ENCODE measurements at regions not wholly inside any gene's neighbourhood (a gene's known extent, or its start where the extent isn't known, plus 50 kb on each side); places are given as distances from the start of the nearest gene placed in this dataset.

DNA sequence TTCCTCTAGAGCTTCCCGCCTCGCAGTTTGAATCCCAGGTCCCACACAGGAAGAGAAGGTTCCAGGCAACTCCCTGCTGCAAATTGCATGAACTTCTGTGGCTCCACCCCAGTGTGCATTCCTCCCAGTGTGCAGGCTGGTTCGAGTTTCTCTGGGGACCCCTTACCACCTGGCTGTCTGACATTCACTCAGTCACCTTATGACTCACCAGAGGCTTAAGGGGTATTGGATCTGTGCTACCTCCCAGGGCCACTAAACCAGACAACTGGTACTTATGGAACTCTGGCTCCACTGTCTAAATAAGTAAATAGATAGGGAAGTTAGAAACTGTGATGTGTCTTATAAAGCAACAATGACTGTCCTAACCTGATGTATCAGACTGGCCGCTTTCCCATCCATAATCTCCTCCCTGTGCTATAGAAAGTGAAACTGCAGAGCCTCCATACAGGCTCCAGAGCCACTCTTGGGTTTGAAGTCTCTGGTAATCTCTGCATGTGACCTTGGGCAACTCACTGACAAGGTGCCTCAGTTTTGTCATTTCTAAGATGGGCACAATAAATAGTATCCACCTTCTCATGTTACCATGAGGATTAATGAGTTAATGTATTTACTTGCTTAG lies 720.6 kb downstream of the SEMA5A start:
- Histone ChIP-seq H3K27me3 (no peaks in the 10 kb centered on the region), H3K9me3 (no peaks in the 10 kb centered on the region), H3K36me3 (no peaks in the 10 kb centered on the region), H3K4me3 (no peak overlapping the region), H3K27ac (no peak overlapping the region), H3K4me1 (peaks cover 0 to 17% (median 8%) of the 10 kb centered on the region in 4 donors)
- 78 to 82% methylated on average over 4 of the region's 4 CpGs for WGBS, 2 donors
- TF ChIP-seq EP300 (IDR thresholded peaks at IDR 0.05) (no peak), POLR2A (IDR thresholded peaks at IDR 0.05) (no peak), POLR2AphosphoS5 (IDR thresholded peaks at IDR 0.05) (no peak)
- TF ChIP-seq, protein P1, sequence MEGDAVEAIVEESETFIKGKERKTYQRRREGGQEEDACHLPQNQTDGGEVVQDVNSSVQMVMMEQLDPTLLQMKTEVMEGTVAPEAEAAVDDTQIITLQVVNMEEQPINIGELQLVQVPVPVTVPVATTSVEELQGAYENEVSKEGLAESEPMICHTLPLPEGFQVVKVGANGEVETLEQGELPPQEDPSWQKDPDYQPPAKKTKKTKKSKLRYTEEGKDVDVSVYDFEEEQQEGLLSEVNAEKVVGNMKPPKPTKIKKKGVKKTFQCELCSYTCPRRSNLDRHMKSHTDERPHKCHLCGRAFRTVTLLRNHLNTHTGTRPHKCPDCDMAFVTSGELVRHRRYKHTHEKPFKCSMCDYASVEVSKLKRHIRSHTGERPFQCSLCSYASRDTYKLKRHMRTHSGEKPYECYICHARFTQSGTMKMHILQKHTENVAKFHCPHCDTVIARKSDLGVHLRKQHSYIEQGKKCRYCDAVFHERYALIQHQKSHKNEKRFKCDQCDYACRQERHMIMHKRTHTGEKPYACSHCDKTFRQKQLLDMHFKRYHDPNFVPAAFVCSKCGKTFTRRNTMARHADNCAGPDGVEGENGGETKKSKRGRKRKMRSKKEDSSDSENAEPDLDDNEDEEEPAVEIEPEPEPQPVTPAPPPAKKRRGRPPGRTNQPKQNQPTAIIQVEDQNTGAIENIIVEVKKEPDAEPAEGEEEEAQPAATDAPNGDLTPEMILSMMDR (IDR thresholded peaks at IDR 0.05): no peak
- intact Hi-C loops (cut with DNase I): no loop called here
- DNase-seq: no peak

DNA sequence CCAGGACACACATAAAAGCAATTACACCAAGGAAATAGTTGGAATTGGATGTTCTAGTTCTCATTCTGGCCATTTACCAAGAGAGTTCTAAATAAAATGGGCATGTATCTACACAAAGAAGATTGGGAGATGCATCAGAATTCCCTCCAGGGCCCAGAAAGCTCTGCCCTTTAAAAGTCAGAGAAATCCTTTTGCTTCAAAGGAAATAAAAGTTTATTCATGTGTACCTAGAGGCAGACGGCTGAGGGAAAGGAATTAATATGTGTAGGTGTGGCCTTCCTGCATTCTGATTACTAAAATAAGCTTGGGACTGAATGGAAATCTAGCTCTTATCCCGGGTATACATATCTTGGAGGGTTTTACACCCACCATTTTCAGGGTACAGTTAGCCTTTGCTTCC lies 719.4 kb downstream of the SEMA5A start:
- intact Hi-C loops (cut with DNase I): no loop called here
- no peak for DNase-seq
- no peak overlapping the region for H3K27ac ChIP-seq
- WGBS, 2 donors: 11 to 50% methylated on average over 2 of the region's 2 CpGs
- H3K36me3 ChIP-seq: no peaks in the 10 kb centered on the region
- peaks cover 0 to 17% (median 8%) of the 10 kb centered on the region in 4 donors for H3K4me1 ChIP-seq
- H3K4me3 ChIP-seq: no peak overlapping the region
- H3K9me3 ChIP-seq: no peaks in the 10 kb centered on the region
- no peaks in the 10 kb centered on the region for H3K27me3 ChIP-seq
- TF ChIP-seq POLR2A (IDR thresholded peaks at IDR 0.05): no peak
- TF ChIP-seq, protein P1 (IDR thresholded peaks at IDR 0.05): no peak
- TF ChIP-seq POLR2AphosphoS5 (IDR thresholded peaks at IDR 0.05): no peak
- TF ChIP-seq EP300 (IDR thresholded peaks at IDR 0.05): no peak

DNA sequence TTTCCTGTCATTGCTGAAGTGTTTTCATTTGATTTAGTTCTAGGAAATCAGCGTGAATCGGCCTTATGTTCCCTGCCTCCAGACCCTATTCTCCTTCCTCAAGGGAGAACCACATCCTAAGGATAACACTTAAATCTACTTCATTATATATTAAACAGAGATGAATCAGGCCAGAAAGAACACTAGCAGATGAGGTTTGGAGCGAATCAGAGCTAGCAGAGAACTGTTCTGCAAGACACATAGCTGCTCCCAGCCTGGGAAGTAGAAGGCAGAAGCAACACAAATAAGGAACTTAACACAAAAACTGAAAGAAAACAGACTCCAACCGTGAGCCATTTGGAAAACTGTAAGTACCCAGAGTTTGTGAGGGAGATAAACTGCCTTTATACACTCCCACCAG lies 718.2 kb downstream of the SEMA5A start:
- Histone ChIP-seq H3K27ac (no peak overlapping the region), H3K27me3 (no peaks in the 10 kb centered on the region), H3K4me1 (peaks cover 0 to 17% (median 8%) of the 10 kb centered on the region in 4 donors), H3K4me3 (no peak overlapping the region), H3K9me3 (no peaks in the 10 kb centered on the region), H3K36me3 (no peaks in the 10 kb centered on the region)
- DNase-seq: no peak
- TF ChIP-seq EP300 (IDR thresholded peaks at IDR 0.05): no peak
- TF ChIP-seq, protein P1 (IDR thresholded peaks at IDR 0.05): no peak
- no peak for TF ChIP-seq POLR2AphosphoS5 (IDR thresholded peaks at IDR 0.05)
- intact Hi-C loops (cut with DNase I): no loop called here
- WGBS, 2 donors: 60 to 69% methylated on average over 4 of the region's 4 CpGs

DNA sequence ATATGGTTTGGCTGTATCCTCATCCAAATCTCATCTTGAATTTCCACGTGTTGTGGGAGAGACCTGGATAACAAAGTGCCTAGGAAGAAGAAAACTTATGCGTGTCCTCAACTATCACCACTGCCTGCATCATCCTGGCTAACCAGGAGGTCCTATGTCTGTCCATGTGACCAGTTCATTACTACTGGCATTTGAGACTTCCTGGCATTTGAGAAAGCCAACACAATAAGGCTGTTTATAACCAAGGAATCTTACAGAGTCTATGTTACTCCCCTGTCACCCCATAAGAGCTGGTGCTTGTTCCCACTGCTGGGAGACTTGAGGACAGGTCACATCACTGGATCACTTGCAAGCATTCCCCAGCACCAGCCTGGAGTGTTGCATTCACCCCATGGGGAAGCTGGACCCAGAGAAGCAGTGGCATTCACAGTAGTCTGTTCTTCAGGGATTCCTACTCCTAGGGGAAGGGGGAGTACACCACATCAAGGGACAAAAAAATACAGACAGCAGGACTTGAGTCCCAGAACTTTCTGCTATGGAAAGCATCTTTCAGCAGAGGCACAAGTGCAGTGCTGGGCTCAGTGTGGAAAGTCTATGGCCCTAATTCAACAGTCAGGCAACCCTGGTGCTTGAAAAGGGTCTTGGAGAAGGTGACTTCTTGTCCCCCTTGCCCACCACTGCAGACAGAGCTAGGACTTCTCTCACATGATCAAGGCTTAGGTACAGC lies 717.1 kb downstream of the SEMA5A start:
- 90 to 93% methylated on average over 2 of the region's 2 CpGs for whole genome bisulfite sequencing, 2 donors
- no peaks in the 10 kb centered on the region for H3K9me3 ChIP-seq
- peaks cover 0 to 17% (median 8%) of the 10 kb centered on the region in 4 donors for H3K4me1 ChIP-seq
- intact Hi-C loops (cut with DNase I): no loop called here
- no peak for DNase-seq
- no peaks in the 10 kb centered on the region for H3K36me3 ChIP-seq
- no peak for TF ChIP-seq POLR2AphosphoS5 (IDR thresholded peaks at IDR 0.05)
- TF ChIP-seq POLR2A (IDR thresholded peaks at IDR 0.05): no peak
- TF ChIP-seq, protein P1 (IDR thresholded peaks at IDR 0.05): no peak
- no peak for TF ChIP-seq EP300 (IDR thresholded peaks at IDR 0.05)
- H3K4me3 ChIP-seq: no peak overlapping the region
- H3K27me3 ChIP-seq: no peaks in the 10 kb centered on the region
- peak overlapping the region in 1 of 4 donors; percentile 32 for H3K27ac ChIP-seq
